Posterior cingulate gyrus (tissue), 11 donors: ENCODE measurements at regions not wholly inside any gene's neighbourhood (a gene's known extent, or its start where the extent isn't known, plus 50 kb on each side); places are given as distances from the start of the nearest gene placed in this dataset.
"Not testable (repeated sequence)": the region's sequence is repeated elsewhere in the genome, so short reads cannot be mapped to it uniquely, and the experiment has no call there.

Experiments
- DNase-seq, 10 donors: peaks; one replicate each; pipeline versions ENCODE4 v3.0.0 to v3.0.0-alpha.2; 2020 to 2021; ENCODE audit warnings: mixed read lengths in 3 of 10
- intact Hi-C: fragments of 100-400 bp; cut with DNase I; formaldehyde crosslinking; loops from one replicate; pipeline ENCODE4 v1.15.1; 2023

DNA sequence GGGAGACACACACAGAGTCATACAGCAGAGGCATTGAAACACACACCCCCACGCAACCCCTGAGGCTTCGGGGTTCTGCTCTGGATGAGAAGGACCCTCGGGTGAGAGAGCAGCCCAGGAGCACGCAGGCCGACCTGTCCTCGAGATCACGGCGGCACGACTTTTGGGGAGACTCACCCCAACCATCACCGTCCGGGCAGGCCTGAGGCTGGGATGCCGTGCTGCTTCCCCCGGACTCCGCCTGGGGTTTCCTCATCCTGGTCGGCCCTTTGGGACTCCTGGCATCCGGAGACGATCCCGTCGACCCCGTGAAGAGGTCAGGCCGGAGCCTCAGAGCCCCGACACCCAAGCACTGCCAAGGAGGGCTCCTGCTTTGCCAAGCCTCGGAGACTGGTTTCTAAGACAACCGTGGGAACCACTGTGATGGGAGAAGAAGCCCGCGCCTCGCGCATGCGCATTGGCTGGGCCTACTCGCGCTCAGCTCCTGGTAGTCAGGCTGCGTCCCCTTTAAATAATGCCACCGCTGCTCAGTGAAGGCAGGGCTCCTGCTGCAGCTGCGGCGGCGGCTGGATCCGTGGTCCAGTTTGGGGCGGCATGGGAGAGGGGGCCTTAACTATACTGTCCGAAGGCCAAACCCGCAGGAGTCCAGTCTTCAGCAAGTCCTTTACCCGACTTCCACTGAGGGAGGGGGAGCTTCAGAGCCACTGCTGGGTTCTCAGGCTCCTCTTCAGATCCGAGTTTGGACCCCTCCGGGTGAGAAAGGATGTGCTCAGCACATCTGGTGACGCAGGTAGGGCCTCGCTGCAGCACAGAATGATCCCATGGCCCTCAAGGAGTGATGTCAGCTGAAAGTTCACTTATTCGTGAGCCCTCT is 171.4 kb upstream of the ZNF337 start:
- intact Hi-C loops: loop anchor here (5.0 kb wide), 1 partner anchor 171 kb away; the partner anchor contains the start of gene ZNF337

DNA sequence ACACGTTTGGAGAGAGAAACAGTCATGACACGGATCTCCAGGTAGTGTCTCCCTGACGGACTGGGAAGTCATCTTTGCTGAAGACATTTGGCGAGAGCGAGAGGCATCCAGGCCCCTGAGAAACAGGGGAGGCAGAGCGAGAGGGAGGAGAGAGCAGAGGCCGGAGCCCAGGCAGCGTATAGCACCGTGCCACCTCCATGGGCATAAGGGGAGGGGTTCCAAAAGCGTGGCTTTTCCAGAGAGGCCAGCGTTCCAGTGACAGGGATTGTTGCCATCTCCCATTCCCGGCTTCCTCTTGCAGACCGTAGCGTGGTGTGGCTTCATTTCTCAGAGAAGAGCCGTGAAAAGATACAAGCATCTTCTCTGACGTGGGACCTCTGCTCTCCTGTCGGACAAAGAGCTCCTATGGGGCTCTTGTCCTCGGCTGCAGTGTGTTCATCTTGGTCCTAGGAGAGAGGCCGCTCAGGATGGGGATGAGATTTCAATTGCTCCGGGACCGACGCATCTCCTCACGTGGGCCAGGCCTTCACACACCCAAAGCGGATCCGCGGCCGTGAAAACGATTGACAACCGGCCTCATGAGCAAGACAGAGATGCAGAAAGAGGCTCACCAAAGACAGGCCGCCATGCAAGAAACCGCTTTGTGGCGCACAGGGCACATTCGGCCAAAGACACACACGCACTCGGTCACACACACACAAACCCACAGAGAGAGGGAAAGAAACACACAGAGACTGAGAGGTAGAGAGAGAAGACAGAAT is 170.5 kb upstream of the ZNF337 start:
- peak in 1 of 10 donors; percentile 65 for DNase-seq
- intact Hi-C loops: loop anchor here (5.0 kb wide), 1 partner anchor 170 kb away; the partner anchor contains the start of gene ZNF337

More for the DNA sequence above, 171.4 kb upstream of the ZNF337 start:
- peak; percentile 76 to 99 (median 90) for DNase-seq

DNA sequence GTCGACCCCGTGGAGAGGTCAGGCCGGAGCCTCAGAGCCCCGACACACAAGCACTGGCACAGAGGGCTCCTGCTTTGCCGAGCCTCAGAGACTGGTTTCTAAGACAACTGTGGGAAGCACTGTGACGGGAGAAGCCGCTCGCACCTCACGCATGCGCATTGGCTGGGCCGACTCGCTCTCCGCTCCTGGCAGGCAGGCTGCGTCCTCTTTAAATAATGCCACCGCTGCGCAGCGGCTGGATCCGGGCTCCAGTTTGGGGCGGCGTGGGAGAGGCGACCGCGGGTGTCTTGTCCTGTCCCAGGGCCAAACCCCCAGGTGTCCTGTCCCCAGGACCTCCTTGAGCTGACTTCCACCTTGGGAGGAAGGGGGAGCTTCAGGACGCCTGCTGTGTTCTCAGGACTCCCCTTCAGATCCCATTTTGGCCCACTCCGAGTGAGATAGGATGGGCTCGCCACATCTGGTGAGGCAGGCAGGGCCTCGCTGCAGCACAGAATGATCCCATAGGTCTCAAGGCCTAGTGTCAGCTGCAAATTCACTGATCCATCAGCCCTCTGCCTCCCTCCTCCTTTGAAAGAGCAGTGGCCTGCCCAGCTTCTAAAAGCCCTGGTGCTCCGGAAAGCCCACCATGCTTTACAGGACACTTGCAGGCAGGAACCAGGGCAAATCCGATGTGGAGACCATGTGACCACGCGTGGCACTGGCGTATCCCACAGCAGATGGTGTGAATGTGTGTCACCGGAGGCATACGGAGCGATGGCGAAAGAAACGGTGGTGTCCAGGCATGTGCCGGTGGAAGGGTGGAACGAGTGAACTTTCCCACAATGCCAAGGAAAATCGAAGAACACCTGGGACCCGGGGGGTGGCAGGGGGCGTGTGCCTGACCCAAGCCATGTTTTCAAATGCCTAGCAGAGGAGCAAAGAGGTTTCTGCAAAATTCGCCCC is 169.3 kb upstream of the ZNF337 start:
- peak; percentile 75 to 98 (median 88) for DNase-seq
- intact Hi-C loops: loop anchor here (5.0 kb wide), 1 partner anchor 169 kb away; the partner anchor contains the start of gene ZNF337

DNA sequence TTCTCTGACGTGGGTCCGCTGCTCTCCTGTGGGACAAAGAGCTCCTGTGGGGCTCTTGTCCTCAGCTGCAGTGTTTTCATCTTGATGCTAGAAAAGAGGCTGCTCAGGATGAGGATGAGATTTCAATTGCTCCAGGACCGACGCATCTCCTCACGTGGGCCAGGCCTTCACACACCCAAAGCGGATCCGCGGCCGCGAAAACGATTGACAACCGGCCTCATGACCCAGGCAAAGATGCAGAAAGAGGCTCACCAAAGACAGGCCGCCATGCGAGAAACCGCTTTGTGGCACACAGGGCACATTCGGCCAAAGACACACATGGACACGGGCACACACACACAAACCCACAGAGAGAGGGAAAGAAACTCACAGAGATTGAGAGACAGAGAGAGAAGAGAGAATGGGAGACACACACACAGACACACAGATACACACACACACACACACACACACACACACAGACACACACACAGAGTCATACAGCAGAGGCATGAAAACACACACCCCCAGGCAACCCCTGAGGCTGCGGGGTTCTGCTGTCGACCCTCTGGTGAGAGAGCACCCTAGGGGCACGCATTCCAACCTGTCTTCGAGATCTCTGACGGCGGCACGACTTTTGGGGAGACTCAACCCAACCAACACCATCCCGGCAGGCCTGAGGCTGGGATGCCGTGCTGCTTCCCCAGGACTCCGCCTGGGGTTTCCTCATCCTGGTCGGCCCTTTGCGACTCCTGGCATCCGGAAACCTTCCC is 168.5 kb upstream of the ZNF337 start:
- peak in 4 of 10 donors; percentile 25 to 82 (median 60) for DNase-seq
- intact Hi-C loops: loop anchor here (5.0 kb wide), 1 partner anchor 168 kb away; the partner anchor contains the start of gene ZNF337

DNA sequence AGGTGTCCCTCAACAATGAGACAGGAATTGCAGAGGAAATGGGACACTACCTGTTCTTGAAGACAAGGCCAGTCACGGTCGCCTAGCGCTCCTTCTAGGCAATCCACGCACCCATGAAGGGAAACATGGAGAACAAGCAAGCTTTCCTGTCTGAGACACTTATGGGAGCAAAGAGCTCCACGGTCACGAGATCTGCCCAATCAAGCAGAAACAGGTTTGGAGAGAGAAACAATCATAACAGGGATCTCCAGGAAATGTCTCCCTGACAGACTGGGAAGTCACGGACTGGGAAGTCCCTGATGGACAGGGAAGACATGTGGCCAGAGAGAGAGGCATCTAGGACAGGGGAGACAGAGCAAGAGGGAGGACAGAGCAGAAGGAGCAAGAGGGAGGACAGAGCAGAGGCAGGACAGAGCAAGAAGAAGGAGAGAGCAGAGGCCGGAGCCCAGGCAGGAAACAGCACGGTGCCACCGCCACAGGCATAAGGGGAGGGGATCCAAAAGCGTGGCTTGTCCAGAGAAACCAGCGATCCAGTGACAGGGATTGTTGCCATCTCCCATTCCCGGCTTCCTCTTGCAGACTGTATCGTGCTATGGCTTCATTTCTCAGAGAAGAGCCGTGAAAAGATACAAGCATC is 167.8 kb upstream of the ZNF337 start:
- DNase-seq: peak in 1 of 10 donors; percentile 55
- intact Hi-C loops: no loop called here

DNA sequence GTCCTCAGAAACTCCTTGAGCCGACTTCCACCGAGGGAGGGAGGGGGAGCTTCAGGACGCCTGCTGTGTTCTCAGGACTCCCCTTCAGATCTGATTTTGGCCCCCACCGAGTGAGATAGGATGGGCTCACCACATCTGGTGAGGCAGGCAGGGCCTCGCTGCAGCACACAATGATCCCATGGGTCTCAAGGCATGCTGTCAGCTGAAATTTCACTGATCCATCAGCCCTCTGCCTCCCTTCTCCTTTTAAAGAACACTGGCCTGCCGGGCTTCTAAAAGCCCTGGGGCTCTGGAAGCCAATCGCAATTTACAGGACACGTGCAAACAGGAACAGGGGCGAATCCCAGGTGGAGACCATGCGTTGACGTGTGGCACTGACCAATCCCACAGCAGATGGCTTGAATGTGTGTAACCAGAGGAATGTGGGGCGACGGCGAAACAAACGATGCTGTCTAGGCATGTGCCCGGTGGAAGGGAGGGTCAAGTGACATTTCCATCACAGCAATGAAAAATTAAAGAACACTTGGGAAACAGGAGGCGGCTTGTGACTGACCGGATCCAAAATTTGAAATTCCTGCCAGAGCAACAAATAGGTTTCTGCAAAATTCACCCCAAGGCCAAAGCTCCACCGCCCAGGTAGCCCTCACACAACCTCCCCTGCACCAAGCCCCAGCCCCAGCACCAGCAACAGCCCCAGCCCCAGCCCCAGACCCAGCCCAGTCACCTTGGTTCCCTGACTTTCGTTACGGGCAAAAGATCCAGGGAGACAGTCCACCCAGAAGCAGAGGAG is 167.1 kb upstream of the ZNF337 start:
- intact Hi-C loops: no loop called here
- DNase-seq: peak in 6 of 10 donors; percentile 26 to 94 (median 41)

DNA sequence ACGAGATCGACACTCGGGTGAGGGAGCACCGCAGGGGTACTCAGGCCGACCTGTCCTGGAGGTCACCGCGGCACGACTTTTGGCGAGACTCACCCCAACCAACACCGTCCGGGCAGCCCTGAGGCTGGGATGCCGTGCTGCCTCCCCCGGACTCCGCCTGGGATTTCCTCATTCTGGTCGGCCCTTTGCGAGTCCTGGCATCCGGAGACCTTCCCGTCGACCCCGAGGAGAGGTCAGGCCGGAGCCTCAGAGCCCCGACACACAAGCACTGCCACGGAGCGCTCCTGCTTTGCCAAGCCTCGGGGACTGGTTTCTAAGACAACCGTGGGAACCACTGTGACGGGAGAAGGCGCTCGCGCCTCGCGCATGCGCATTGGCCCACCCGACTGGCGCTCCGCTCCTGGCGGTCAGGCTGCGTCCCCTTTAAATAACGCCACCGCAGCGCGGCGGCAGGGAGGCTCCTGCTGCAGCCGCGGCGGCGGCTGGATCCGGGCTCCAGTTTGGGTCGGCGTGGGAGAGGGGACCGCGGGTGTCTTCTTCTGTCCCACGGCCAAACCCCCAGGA is 166.4 kb upstream of the ZNF337 start:
- intact Hi-C loops: not testable (repeated sequence)
- peak; percentile 86 to 99 (median 96) for DNase-seq

DNA sequence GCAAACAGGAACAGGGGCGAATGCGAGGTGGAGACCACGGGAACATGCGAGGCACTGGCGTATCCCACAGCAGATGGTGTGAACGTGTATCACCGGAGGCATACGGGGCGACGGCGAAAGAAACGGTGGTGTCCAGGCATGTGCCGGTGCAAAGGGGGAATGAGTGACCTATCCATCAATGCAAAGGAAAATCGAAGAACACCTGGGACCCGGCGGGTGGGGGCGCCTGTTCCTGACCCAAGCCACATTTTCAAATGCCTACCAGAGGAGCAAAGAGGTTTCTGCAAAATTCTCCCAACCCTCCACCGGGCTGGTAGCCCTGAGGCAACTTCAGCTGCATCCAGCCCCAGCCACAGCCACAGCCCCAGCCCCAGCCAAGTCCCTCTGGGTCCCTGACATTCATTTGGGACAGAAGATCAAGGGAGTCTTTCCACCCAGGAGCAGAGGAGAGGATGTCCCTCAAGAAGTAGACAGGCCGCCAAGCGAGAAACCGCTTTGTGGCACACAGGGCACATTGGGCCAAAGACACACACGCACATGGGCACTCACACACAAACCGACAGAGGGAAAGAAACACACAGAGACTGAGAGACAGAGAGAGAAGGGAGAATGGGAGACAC is 164.0 kb upstream of the ZNF337 start:
- peak in 2 of 10 donors; percentile 64 to 83 for DNase-seq
- intact Hi-C loops: loop anchor here (2.0 kb wide), 1 partner anchor 236 kb away; the partner anchor contains the start of gene NANP

DNA sequence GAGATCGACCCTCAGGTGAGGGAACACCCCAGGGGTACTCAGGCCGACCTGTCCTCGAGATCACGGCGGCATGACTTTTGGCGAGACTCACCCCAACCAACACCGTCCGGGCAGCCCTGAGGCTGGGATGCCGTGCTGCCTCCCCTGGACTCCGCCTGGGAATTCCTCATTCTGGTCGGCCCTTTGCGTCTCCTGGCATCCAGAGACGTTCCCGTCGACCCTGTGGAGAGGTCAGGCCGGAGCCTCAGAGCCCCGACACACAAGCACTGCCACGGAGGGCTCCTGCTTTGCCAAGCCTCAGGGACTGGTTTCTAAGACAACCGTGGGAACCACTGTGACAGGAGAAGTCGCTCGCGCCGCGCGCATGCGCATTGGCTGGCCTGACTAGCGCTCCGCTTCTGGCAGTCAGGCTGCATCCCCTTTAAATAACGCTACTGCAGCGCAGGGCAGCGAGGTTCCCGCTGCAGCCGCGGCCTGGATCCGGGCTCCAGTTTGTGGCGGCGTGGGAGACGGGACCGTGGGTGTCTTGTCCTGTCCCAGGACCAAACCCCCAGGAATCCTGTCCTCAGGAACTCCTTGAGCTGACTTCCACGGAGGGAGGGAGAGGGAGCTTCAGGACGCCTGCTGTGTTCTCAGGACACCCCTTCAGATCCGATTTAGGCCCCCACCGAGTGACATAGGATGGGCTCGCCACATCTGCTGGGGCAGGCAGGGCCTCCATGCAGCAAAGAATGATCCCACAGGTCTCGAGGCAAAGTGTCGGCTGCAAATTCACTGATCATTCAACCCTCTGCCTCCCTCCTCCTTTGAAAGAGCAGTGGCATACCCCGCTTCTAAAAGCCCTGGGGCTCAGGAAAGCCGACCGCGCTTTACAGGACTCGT is 163.2 kb upstream of the ZNF337 start:
- intact Hi-C loops: loop anchor here (2.0 kb wide), 1 partner anchor 235 kb away; the partner anchor contains the start of gene NANP
- peak; percentile 76 to 99 (median 94) for DNase-seq

DNA sequence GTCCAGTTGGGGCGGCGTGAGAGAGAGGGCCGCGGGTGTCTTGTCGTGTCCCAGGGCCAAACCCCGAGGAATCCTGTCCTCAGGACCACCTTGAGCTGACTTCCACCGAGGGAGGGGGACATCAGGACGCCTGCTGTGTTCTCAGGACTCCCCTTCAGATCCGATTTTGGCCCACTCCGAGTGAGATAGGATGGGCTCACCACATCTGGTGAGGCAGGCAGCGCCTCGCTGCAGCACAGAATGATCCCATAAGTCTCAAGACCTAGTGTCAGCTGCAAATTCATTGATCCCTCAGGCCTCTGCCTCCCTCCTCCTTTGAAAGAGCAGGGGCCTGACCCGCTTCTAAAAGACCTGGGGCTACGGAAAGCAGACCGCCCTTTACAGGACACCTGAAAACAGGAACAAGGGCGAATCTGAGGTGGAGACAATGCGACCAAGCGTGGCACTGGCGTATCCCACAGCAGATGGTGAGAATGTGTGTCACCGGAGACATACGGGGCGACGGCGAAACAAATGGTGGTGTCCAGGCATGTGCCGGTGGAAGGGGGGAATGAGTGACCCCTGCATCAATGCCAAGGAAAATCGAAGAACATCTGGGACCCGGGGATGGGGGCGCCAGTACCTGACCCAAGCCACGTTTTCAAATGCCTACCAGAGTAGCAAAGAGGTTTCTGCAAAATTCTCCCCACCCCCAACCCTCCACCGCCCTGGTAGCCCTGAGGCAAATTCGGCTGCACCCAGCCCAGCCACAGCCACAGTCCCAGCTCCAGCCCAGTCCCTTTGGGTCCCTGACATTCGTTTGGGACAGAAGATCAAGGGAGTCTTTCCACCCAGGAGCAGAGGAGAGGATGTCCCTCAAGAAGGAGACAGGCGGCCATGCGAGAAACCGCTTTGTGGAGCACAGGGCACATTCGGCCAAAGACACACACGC is 162.1 kb upstream of the ZNF337 start:
- intact Hi-C loops: no loop called here
- peak in 2 of 10 donors; percentile 50 to 77 for DNase-seq

DNA sequence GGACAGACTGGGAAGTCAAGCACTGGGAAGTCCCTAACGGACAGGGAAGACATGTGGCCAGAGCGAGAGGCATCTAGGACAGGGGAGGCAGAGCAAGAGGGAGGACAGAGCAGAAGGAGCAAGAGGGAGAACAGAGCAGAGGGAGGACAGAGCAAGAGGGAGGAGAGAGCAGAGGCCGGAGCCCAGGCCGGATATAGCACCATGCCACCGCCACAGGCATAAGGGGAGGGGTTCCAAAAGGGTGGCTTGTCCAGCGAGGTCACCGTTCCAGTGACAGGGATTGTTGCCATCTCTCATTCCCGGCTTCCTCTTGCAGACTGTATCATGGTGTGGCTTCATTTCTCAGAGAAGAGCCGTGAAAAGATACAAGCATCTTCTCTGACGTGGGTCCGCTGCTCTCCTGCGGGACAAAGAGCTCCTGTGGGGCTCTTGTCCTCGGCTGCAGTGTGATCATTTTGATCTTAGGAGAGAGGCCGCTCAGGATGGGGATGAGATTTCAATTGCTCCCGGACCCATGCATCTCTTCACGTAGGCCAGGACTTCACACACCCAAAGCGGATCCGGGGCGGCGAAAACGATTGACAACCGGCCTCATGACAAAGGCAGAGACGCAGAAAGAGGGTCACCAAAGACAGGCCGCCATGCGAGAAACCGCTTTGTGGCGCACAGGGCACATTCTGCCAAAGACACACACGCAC is 160.6 kb upstream of the ZNF337 start:
- intact Hi-C loops: not testable (repeated sequence)
- peak in 1 of 10 donors; percentile 63 for DNase-seq

DNA sequence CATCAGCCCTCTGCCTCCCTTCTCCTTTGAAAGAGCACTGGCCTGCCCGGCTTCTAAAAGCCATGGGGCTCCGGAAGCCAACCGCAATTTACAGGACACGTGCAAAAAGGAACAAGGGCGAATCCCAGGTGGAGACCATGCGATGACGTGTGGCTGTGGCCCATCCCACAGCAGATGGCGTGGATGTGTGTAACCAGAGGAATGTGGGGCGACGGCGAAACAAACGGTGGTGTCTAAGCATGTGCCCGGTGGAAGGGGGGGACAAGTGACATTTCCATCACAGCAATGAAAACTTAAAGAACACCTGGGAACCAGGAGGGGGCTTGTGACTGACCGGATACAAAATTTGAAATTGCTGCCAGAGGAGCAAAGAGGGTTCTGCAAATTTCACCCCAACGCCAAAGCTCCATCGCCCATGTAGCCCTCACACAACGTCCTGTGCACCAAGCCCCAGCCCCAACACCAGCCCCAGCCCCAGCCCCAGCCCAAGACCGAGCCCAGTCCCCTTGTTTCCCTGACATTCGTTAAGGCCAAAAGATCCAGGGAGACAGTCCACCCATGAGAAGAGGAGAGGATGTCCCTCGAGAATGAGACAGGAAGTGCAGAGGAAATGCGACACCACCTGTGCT is 159.7 kb upstream of the ZNF337 start:
- peak in 1 of 10 donors; percentile 77 for DNase-seq
- intact Hi-C loops: no loop called here

DNA sequence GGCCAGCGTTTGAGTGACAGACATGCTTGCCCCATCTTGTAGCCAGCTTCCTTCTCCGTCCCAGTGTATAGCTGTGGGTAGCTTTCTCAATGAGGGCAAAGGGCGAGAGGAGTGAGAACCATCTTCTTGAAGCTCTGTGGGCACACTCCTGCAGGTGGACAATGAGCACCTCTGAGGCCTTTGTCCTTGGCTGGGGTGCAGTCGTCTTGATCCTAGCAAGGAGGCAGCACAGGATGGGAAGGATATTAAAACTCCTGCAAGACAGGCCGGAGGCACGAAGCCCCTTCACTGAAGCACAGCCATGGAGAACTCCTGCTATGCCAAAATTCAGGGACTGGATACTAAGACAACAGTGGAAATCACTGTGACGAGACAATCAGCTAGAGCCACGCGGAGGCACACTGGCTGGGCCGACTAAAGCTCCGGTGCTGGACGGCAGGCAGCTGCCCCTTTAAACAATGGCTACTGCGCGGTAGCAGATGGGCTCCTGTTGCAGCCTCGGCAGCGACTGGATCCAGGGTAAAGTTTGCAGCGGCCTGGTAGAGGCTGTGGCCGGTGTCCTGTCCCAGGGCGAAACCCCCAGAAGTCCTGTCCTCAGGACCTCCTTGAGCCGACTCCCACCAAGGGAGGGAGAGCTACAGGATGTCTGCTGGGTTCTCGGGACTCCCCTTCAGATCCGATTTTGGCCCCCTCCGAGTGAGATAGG is 159.0 kb upstream of the ZNF337 start:
- peak in 1 of 10 donors; percentile 75 for DNase-seq
- intact Hi-C loops: not testable (repeated sequence)
